K562 (cell line): ENCODE measurements at regions not wholly inside any gene's neighbourhood (a gene's known extent, or its start where the extent isn't known, plus 50 kb on each side); places are given as distances from the start of the nearest gene placed in this dataset.

Experiments
- ATAC-seq: fragments of 200-7000 bp; cut with Tn5 transposase; 3 replicates; pipeline ENCODE4 v1.9.1; 2020; ENCODE audit warnings: moderate library complexity
- BruUV-seq: library from RNA; stranded (reverse); fragments of 400-500 nt; replicated peaks from 2 replicates; lab custom pipeline; 2021; lab: Mats Ljungman, UMichigan
- CTCF ChIA-PET: fragments of 300-600 bp; formaldehyde crosslinking; extraction: SDS; loops from one replicate; lab custom pipeline; 2021; ENCODE audit warnings: low intra/inter-chr PET ratio; lab: Yijun Ruan, JAX
- POLR2A ChIA-PET: fragments of 300-600, 350-650 bp; sonication (Branson Sonifier 250); formaldehyde crosslinking; extraction: SDS; loops from one replicate; lab custom pipeline; 2021; ENCODE audit warnings: antibody characterized with exemption, inconsistent platforms; lab: Yijun Ruan, JAX
- DNase-seq, 4 experiments: peaks; one replicate each; pipeline versions ENCODE4 v3.0.0 to v3.0.0-alpha.2; 2011 to 2018; ENCODE audit warnings: low spot score in 3 of 4, mixed read lengths in 3 of 4; ENCODE audit errors: extremely low read depth in 1 of 4
- FAIRE-seq: peaks from 2 replicates; lab custom pipeline; 2011; peaks lifted over from hg19 to GRCh38; lab: Jason Lieb, UNC
- H2AFZ ChIP-seq: 2 replicates; pipeline ENCODE4 v1.6.0; 2011; ENCODE audit warnings: low read depth, low read length, control low read depth, inconsistent platforms
- H3K27ac ChIP-seq: fragments of 200-600 bp; 3 replicates; pipeline ENCODE4 v1.8.0; 2011; ENCODE audit warnings: low read depth, mild to moderate bottlenecking, control low read depth, inconsistent platforms, low read length, moderate library complexity, mixed read lengths; ENCODE audit errors: extremely low read depth
- H3K27me3 ChIP-seq, 2 experiments: fragments of 300-600 bp in 1 of 2; 2 replicates in 1 of 2; 3 replicates in 1 of 2; pipeline versions ENCODE4 v1.6.0 to v1.8.0; 2011; ENCODE audit warnings: inconsistent platforms in 2 of 2, low read length in 2 of 2, mild to moderate bottlenecking in 1 of 2, mixed read lengths in 1 of 2, moderate library complexity in 1 of 2; ENCODE audit not compliant: control insufficient read depth in 2 of 2, insufficient read depth in 2 of 2
- H3K36me3 ChIP-seq: fragments of 300-600 bp; 3 replicates; pipeline ENCODE4 v1.8.0; 2011; ENCODE audit warnings: mild to moderate bottlenecking, low read length, inconsistent platforms; ENCODE audit not compliant: control insufficient read depth, insufficient read depth
- H3K4me1 ChIP-seq, 2 experiments: fragments of 200-600 bp in 1 of 2; replicated peaks in 1 of 2; 2 replicates in 1 of 2; 3 replicates in 1 of 2; pipeline versions ENCODE4 v1.5.1 to v1.8.0; 2011; ENCODE audit warnings: inconsistent platforms in 2 of 2, low read length in 2 of 2, mild to moderate bottlenecking in 1 of 2, mixed read lengths in 1 of 2, moderate library complexity in 1 of 2; ENCODE audit not compliant: control insufficient read depth in 2 of 2, insufficient read depth in 2 of 2
- H3K4me2 ChIP-seq: 2 replicates; pipeline ENCODE4 v1.6.1; 2011; ENCODE audit warnings: low read length, control low read depth, inconsistent platforms, mixed read lengths; ENCODE audit not compliant: insufficient read depth
- H3K4me3 ChIP-seq: fragments of 200-600 bp; sonication (generic), shearing (Covaris generic); 2 replicates; pipeline ENCODE4 v1.5.1; 2016; ENCODE audit warnings: control low read depth, inconsistent platforms
- H3K79me2 ChIP-seq: fragments of 200-600 bp; 3 replicates; pipeline ENCODE4 v1.8.0; 2011; ENCODE audit warnings: low read length, inconsistent platforms; ENCODE audit not compliant: control insufficient read depth, insufficient read depth
- H3K9ac ChIP-seq, 2 experiments: 2 replicates each; pipeline versions ENCODE4 v1.6.0 to v1.6.1; 2011; ENCODE audit warnings: low read depth in 2 of 2, low read length in 2 of 2, control low read depth in 1 of 2, inconsistent platforms in 1 of 2, mild to moderate bottlenecking in 1 of 2, mixed read lengths in 1 of 2; ENCODE audit not compliant: insufficient read depth in 1 of 2
- H3K9me1 ChIP-seq: one replicate; pipeline ENCODE4 v1.6.0; 2011; ENCODE audit warnings: inconsistent platforms, mild to moderate bottlenecking, low read length, moderate library complexity; ENCODE audit not compliant: control insufficient read depth, insufficient read depth
- H3K9me3 ChIP-seq: replicated peaks from 2 replicates; pipeline ENCODE4 v1.5.1; 2011; ENCODE audit warnings: low read depth, low read length, inconsistent platforms; ENCODE audit not compliant: control insufficient read depth, insufficient read depth
- H4K20me1 ChIP-seq: replicated peaks from 2 replicates; pipeline ENCODE4 v1.6.1; 2011; ENCODE audit warnings: low read length, inconsistent platforms, mixed read lengths; ENCODE audit not compliant: control insufficient read depth, insufficient read depth
- IFI16 ChIP-seq: fragments of 250-450 bp; sonication (Bioruptor Pico); IDR thresholded peaks from 2 replicates; pipeline ENCODE4 v2.1.2; 2022; ENCODE audit warnings: mild to moderate bottlenecking, inconsistent platforms
- L3MBTL2 ChIP-seq: fragments of 450-650 bp; IDR thresholded peaks from 2 replicates; pipeline ENCODE4 v1.6.1; 2016; ENCODE audit warnings: mild to moderate bottlenecking, moderate library complexity
- NCOR1 ChIP-seq: fragments of 450-650 bp; IDR thresholded peaks from 2 replicates; pipeline ENCODE4 v1.6.1; 2016; ENCODE audit warnings: mild to moderate bottlenecking, moderate library complexity
- RFX1 ChIP-seq: fragments of 450-650 bp; IDR thresholded peaks from 2 replicates; pipeline ENCODE4 v1.6.1; 2016; ENCODE audit warnings: mild to moderate bottlenecking, moderate library complexity
- RNF2 ChIP-seq: sonication (generic); IDR thresholded peaks from 2 replicates; pipeline ENCODE4 v1.6.1; 2016
- SIRT6 ChIP-seq: IDR thresholded peaks from one replicate; pipeline ENCODE4 v1.6.1; 2012; ENCODE audit warnings: low read depth, mild to moderate bottlenecking, control low read depth, inconsistent platforms, low read length, moderate library complexity
- SMAD1 ChIP-seq: fragments of 150-350 bp; IDR thresholded peaks from 2 replicates; pipeline ENCODE4 v1.6.1; 2014; ENCODE audit warnings: low read length, low read depth; ENCODE audit not compliant: partially characterized antibody
- TAF7 ChIP-seq: fragments of 450-650 bp; IDR thresholded peaks from 2 replicates; pipeline ENCODE4 v1.6.1; 2016; ENCODE audit warnings: missing genetic modification characterization, missing compliant biosample characterization
- TCF3 ChIP-seq: sonication (generic); formaldehyde crosslinking; IDR thresholded peaks from 2 replicates; pipeline ENCODE4 v1.4.0; 2020; ENCODE audit warnings: mild to moderate bottlenecking, missing genetic modification reagents
- TEAD2 ChIP-seq: fragments of 450-650 bp; IDR thresholded peaks from 2 replicates; pipeline ENCODE4 v1.6.1; 2016; ENCODE audit warnings: missing genetic modification characterization, control low read depth, missing compliant biosample characterization
- ZNF121 ChIP-seq: sonication (generic); formaldehyde crosslinking; conservative IDR thresholded peaks from 2 replicates; pipeline ENCODE4 v1.8.0; 2022; ENCODE audit warnings: missing genetic modification reagents
- ZNF707 ChIP-seq: fragments of 250-450 bp; sonication (Bioruptor Pico); conservative IDR thresholded peaks from 2 replicates; pipeline ENCODE4 v1.8.0; 2022; ENCODE audit warnings: inconsistent platforms, mild to moderate bottlenecking, moderate library complexity
- ZNF76 ChIP-seq: fragments of 250-450 bp; sonication (Bioruptor Pico); IDR thresholded peaks from 2 replicates; pipeline ENCODE4 v1.4.0; 2020; ENCODE audit warnings: mild to moderate bottlenecking, moderate library complexity, borderline replicate concordance
- WGBS: fragments of 100-300 bp; shearing (Covaris generic); methylation state at CpG from one replicate; pipeline ENCODE4 v1.1.6; 2016; ENCODE audit warnings: low coverage, mixed read lengths; ENCODE audit not compliant: insufficient coverage; ENCODE audit errors: missing lambda C conversion rate; 5-methylcytosine and 5-hydroxymethylcytosine counted together
- in situ Hi-C: fragments of 300-500 bp; cut with MboI; formaldehyde crosslinking; loops from 4 replicates; pipeline ENCODE4 v1.15.0; 2018; ENCODE audit warnings: inconsistent platforms, mixed read lengths
- intact Hi-C: fragments of 100-400 bp; cut with micrococcal nuclease; formaldehyde crosslinking; loops from 2 replicates; pipeline ENCODE4 v1.14.2; 2022
- TF ChIP-seq, protein P1 (sequence below): sonication (generic); formaldehyde crosslinking; IDR thresholded peaks from 2 replicates; pipeline ENCODE4 v1.8.0; 2022; ENCODE audit warnings: mild to moderate bottlenecking, missing genetic modification reagents
- TF ChIP-seq, protein P2 (sequence below): sonication (generic); formaldehyde crosslinking; IDR thresholded peaks from 2 replicates; pipeline ENCODE4 v1.9.0; 2022; ENCODE audit warnings: mild to moderate bottlenecking, missing genetic modification reagents
- TF ChIP-seq, protein P3 (sequence below), 2 experiments: fragments of 450-650 bp; IDR thresholded peaks; 2 replicates each; pipeline ENCODE4 v1.6.1; 2016
- TF ChIP-seq, protein P4 (sequence below): fragments of 450-650 bp; conservative IDR thresholded peaks from 2 replicates; pipeline ENCODE4 v1.6.1; 2016; ENCODE audit warnings: missing genetic modification characterization, low read depth, mild to moderate bottlenecking, missing compliant biosample characterization, moderate library complexity
- TF ChIP-seq, protein P5 (sequence below): sonication (generic); formaldehyde crosslinking; IDR thresholded peaks from 2 replicates; pipeline ENCODE4 v1.8.1; 2023; ENCODE audit warnings: mild to moderate bottlenecking, missing genetic modification reagents

DNA sequence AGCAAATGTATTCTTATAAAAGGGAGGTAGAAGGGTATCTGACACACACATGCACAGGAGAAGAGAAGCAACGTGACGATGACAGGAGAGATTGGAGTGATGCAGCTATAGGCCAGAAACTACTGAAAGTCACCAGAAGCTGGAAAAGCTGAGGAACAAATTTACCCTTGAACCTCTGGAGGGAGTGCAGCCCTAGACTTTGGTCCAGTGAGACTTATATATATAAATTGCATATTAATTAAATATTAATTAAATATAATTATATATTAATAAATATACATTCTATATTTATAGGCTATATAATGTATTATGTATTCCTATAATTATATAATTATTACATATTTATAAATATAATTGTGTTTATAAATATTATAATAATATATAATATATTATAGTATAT is 96.5 kb upstream of the LMCD1 start:
- Histone ChIP-seq H4K20me1 (no peaks in the 10 kb centered on the region), H3K9me1 (no peaks in the 10 kb centered on the region), H3K9ac (no peak overlapping the region), H3K27me3 (no peaks in the 10 kb centered on the region), H3K79me2 (no peaks in the 10 kb centered on the region), H3K27ac (no peak overlapping the region), H2AFZ (no peak overlapping the region), H3K4me2 (no peak overlapping the region), H3K4me3 (no peak overlapping the region), H3K9me3 (no peaks in the 10 kb centered on the region), H3K4me1 (no peaks in the 10 kb centered on the region), H3K36me3 (no peaks in the 10 kb centered on the region)
- CTCF ChIA-PET: no interaction called here
- DNase-seq (no peak), FAIRE-seq (no peak), ATAC-seq (no peak)
- POLR2A ChIA-PET: no interaction called here
- 6% methylated on average over 2 of the region's 2 CpGs for WGBS
- in situ Hi-C loops (no loop called here), intact Hi-C loops (no loop called here)
- BruUV-seq: no TSS peak
- TF ChIP-seq ZNF707 (CRISPR knock-in tag): no peak
- no peak for TF ChIP-seq TCF3 (CRISPR knock-in tag)
- no peak for TF ChIP-seq ZNF76 (CRISPR knock-in tag)
- TF ChIP-seq SMAD1: no peak
- TF ChIP-seq NCOR1: no peak
- no peak for TF ChIP-seq L3MBTL2
- no peak for TF ChIP-seq TAF7 (tag)
- TF ChIP-seq, protein P1, sequence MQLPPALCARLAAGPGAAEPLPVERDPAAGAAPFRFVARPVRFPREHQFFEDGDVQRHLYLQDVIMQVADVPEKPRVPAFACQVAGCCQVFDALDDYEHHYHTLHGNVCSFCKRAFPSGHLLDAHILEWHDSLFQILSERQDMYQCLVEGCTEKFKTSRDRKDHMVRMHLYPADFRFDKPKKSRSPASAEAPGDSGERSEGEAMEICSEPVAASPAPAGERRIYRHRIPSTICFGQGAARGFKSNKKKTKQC (CRISPR knock-in tag): no peak
- no peak for TF ChIP-seq TEAD2 (tag)
- TF ChIP-seq SIRT6: no peak
- no peak for TF ChIP-seq IFI16
- TF ChIP-seq RNF2: no peak
- no peak for TF ChIP-seq RFX1
- TF ChIP-seq, protein P2, sequence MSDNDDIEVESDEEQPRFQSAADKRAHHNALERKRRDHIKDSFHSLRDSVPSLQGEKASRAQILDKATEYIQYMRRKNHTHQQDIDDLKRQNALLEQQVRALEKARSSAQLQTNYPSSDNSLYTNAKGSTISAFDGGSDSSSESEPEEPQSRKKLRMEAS (CRISPR knock-in tag): no peak
- TF ChIP-seq, protein P3, sequence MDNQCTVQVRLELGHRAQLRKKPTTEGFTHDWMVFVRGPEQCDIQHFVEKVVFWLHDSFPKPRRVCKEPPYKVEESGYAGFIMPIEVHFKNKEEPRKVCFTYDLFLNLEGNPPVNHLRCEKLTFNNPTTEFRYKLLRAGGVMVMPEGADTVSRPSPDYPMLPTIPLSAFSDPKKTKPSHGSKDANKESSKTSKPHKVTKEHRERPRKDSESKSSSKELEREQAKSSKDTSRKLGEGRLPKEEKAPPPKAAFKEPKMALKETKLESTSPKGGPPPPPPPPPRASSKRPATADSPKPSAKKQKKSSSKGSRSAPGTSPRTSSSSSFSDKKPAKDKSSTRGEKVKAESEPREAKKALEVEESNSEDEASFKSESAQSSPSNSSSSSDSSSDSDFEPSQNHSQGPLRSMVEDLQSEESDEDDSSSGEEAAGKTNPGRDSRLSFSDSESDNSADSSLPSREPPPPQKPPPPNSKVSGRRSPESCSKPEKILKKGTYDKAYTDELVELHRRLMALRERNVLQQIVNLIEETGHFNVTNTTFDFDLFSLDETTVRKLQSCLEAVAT (IDR thresholded peaks at IDR 0.05): no peak
- TF ChIP-seq, protein P4, sequence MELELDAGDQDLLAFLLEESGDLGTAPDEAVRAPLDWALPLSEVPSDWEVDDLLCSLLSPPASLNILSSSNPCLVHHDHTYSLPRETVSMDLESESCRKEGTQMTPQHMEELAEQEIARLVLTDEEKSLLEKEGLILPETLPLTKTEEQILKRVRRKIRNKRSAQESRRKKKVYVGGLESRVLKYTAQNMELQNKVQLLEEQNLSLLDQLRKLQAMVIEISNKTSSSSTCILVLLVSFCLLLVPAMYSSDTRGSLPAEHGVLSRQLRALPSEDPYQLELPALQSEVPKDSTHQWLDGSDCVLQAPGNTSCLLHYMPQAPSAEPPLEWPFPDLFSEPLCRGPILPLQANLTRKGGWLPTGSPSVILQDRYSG (tag): no peak
- TF ChIP-seq, protein P5, sequence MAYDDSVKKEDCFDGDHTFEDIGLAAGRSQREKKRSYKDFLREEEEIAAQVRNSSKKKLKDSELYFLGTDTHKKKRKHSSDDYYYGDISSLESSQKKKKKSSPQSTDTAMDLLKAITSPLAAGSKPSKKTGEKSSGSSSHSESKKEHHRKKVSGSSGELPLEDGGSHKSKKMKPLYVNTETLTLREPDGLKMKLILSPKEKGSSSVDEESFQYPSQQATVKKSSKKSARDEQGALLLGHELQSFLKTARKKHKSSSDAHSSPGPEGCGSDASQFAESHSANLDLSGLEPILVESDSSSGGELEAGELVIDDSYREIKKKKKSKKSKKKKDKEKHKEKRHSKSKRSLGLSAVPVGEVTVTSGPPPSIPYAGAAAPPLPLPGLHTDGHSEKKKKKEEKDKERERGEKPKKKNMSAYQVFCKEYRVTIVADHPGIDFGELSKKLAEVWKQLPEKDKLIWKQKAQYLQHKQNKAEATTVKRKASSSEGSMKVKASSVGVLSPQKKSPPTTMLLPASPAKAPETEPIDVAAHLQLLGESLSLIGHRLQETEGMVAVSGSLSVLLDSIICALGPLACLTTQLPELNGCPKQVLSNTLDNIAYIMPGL (CRISPR knock-in tag): no peak
- no peak for TF ChIP-seq ZNF121
